M059J (cell line): ENCODE measurements at regions not wholly inside any gene's neighbourhood (a gene's known extent, or its start where the extent isn't known, plus 50 kb on each side); places are given as distances from the start of the nearest gene placed in this dataset.

Experiments used
- DNase-seq: peaks from one replicate; pipeline ENCODE4 v3.0.0-alpha.2; 2012; ENCODE audit warnings: low read depth

GRCh38 chr3:17946619-17947018 is 204.2 kb upstream of the TBC1D5 start:
- no peak for DNase-seq

- DNase-seq: no peak
These were observed 203.5 kb upstream of the TBC1D5 start for GRCh38 chr3:17945799-17946399.

GRCh38 chr3:17945018-17945798 is 202.8 kb upstream of the TBC1D5 start:
- DNase-seq: peak; percentile 18

- peak; percentile 74 for DNase-seq
These were observed 200.4 kb upstream of the TBC1D5 start for GRCh38 chr3:17942856-17943255.

- DNase-seq: peak; percentile 58
These were observed 199.3 kb upstream of the TBC1D5 start for GRCh38 chr3:17941766-17942165.

GRCh38 chr3:17941152-17941551 is 198.7 kb upstream of the TBC1D5 start:
- DNase-seq: peak; percentile 17

- DNase-seq: no peak
These were observed 196.7 kb upstream of the TBC1D5 start for GRCh38 chr3:17939157-17939556.

- no peak for DNase-seq
These were observed 195.9 kb upstream of the TBC1D5 start for GRCh38 chr3:17938313-17938712.

- no peak for DNase-seq
These were observed 194.5 kb upstream of the TBC1D5 start for GRCh38 chr3:17936736-17937480.

- no peak for DNase-seq
These were observed 192.8 kb upstream of the TBC1D5 start for GRCh38 chr3:17935222-17935621.

GRCh38 chr3:17932136-17932771 is 189.8 kb upstream of the TBC1D5 start:
- no peak for DNase-seq

GRCh38 chr3:17931131-17931530 is 188.7 kb upstream of the TBC1D5 start:
- no peak for DNase-seq

GRCh38 chr3:17928502-17929145 is 186.2 kb upstream of the TBC1D5 start:
- no peak for DNase-seq

GRCh38 chr3:17927036-17927435 is 184.6 kb upstream of the TBC1D5 start:
- no peak for DNase-seq

- peak; percentile 29 for DNase-seq
These were observed 172.9 kb upstream of the TBC1D5 start for GRCh38 chr3:17915341-17915740.

- DNase-seq: no peak
These were observed 170.9 kb upstream of the TBC1D5 start for GRCh38 chr3:17913359-17913758.

- DNase-seq: no peak
These were observed 169.7 kb upstream of the TBC1D5 start for GRCh38 chr3:17911986-17912760.

- no peak for DNase-seq
These were observed 168.5 kb upstream of the TBC1D5 start for GRCh38 chr3:17910922-17911321.

- DNase-seq: no peak
These were observed 167.3 kb upstream of the TBC1D5 start for GRCh38 chr3:17909714-17910113.

- DNase-seq: no peak
These were observed 166.2 kb upstream of the TBC1D5 start for GRCh38 chr3:17908399-17909191.
